H9 (cell line): ENCODE measurements at regions not wholly inside any gene's neighbourhood (a gene's known extent, or its start where the extent isn't known, plus 50 kb on each side); places are given as distances from the start of the nearest gene placed in this dataset.

Experiments used
- DNase-seq: peaks from one replicate; pipeline ENCODE4 v3.0.0-alpha.2; 2017
- H2AFZ ChIP-seq: one replicate; pipeline ENCODE4 v1.6.1; 2013; ENCODE audit warnings: mild to moderate bottlenecking, low read length, control low read depth, moderate library complexity
- H2AK5ac ChIP-seq: 2 replicates; pipeline ENCODE4 v1.6.1; 2013; ENCODE audit warnings: low read length, control low read depth, mixed read lengths; ENCODE audit not compliant: insufficient read length
- H2BK120ac ChIP-seq: one replicate; pipeline ENCODE4 v1.6.1; 2013; ENCODE audit warnings: low read depth, mild to moderate bottlenecking, low read length, control low read depth, inconsistent platforms; ENCODE audit not compliant: poor library complexity, severe bottlenecking
- H2BK12ac ChIP-seq: 2 replicates; pipeline ENCODE4 v1.6.1; 2013; ENCODE audit warnings: low read length, control low read depth, mixed read lengths, low read depth; ENCODE audit not compliant: insufficient read length
- H2BK15ac ChIP-seq: 2 replicates; pipeline ENCODE4 v1.6.1; 2013; ENCODE audit warnings: low read depth, low read length, control low read depth
- H2BK20ac ChIP-seq: one replicate; pipeline ENCODE4 v1.6.1; 2013; ENCODE audit warnings: low read depth, mild to moderate bottlenecking, low read length, control low read depth, inconsistent platforms; ENCODE audit not compliant: poor library complexity, severe bottlenecking
- H2BK5ac ChIP-seq: 2 replicates; pipeline ENCODE4 v1.6.1; 2013; ENCODE audit warnings: low read length, control low read depth, mixed read lengths; ENCODE audit not compliant: insufficient read length
- H3K14ac ChIP-seq: 2 replicates; pipeline ENCODE4 v1.6.1; 2013; ENCODE audit warnings: low read length, control low read depth; ENCODE audit not compliant: insufficient read depth
- H3K18ac ChIP-seq: 2 replicates; pipeline ENCODE4 v1.6.1; 2013; ENCODE audit warnings: low read depth, mild to moderate bottlenecking, mixed read lengths, low read length, control low read depth; ENCODE audit not compliant: insufficient read length
- H3K23ac ChIP-seq: 2 replicates; pipeline ENCODE4 v1.6.1; 2013; ENCODE audit warnings: low read length, control low read depth, mixed read lengths, low read depth; ENCODE audit not compliant: insufficient read length
- H3K23me2 ChIP-seq: 2 replicates; pipeline ENCODE4 v1.6.1; 2013; ENCODE audit warnings: low read depth, mild to moderate bottlenecking, mixed read lengths, low read length, control low read depth; ENCODE audit not compliant: insufficient read length, poor library complexity, severe bottlenecking
- H3K27ac ChIP-seq: 2 replicates; pipeline ENCODE4 v1.5.1; 2013; ENCODE audit warnings: low read length, control low read depth, mixed read lengths, low read depth; ENCODE audit not compliant: insufficient read length
- H3K27me3 ChIP-seq: 2 replicates; pipeline ENCODE4 v1.6.1; 2013; ENCODE audit warnings: low read length, control low read depth, inconsistent platforms; ENCODE audit not compliant: insufficient read depth
- H3K4ac ChIP-seq: 2 replicates; pipeline ENCODE4 v1.6.1; 2013; ENCODE audit warnings: low read depth, mild to moderate bottlenecking, control low read depth, inconsistent platforms, low read length, moderate library complexity
- H3K4me1 ChIP-seq: 2 replicates; pipeline ENCODE4 v1.6.1; 2013; ENCODE audit warnings: low read length, control low read depth, inconsistent platforms; ENCODE audit not compliant: insufficient read depth
- H3K4me2 ChIP-seq: 2 replicates; pipeline ENCODE4 v1.6.1; 2013; ENCODE audit warnings: low read length, control low read depth, mixed read lengths; ENCODE audit not compliant: insufficient read length, insufficient read depth
- H3K56ac ChIP-seq: 2 replicates; pipeline ENCODE4 v1.6.1; 2013; ENCODE audit warnings: low read depth, mild to moderate bottlenecking, mixed read lengths, low read length, control low read depth; ENCODE audit not compliant: insufficient read length
- H3K79me1 ChIP-seq: 2 replicates; pipeline ENCODE4 v1.6.1; 2013; ENCODE audit warnings: low read depth, mild to moderate bottlenecking, moderate library complexity, low read length, control low read depth, inconsistent platforms; ENCODE audit not compliant: insufficient read depth, poor library complexity, severe bottlenecking
- H3K79me2 ChIP-seq: 2 replicates; pipeline ENCODE4 v1.6.1; 2013; ENCODE audit warnings: low read length, control low read depth, inconsistent platforms; ENCODE audit not compliant: insufficient read depth
- H3K9ac ChIP-seq: 2 replicates; pipeline ENCODE4 v1.6.1; 2013; ENCODE audit warnings: low read length, control low read depth, mixed read lengths; ENCODE audit not compliant: insufficient read length; ENCODE audit errors: extremely low read depth
- H3K9me3 ChIP-seq: one replicate; pipeline ENCODE4 v1.6.1; 2013; ENCODE audit warnings: low read depth, low read length, inconsistent platforms; ENCODE audit not compliant: control insufficient read depth
- H3T11ph ChIP-seq: one replicate; pipeline ENCODE4 v1.6.1; 2013; ENCODE audit warnings: mild to moderate bottlenecking, low read length, control low read depth, inconsistent platforms
- H4K20me1 ChIP-seq: one replicate; pipeline ENCODE4 v1.6.1; 2013; ENCODE audit not compliant: control insufficient read depth, insufficient read length, insufficient read depth
- H4K5ac ChIP-seq: 2 replicates; pipeline ENCODE4 v1.6.1; 2013; ENCODE audit warnings: low read depth, mild to moderate bottlenecking, mixed read lengths, low read length, control low read depth; ENCODE audit not compliant: insufficient read length
- H4K8ac ChIP-seq: replicated peaks from 2 replicates; pipeline ENCODE4 v1.6.1; 2013; ENCODE audit warnings: low read length, control low read depth, mixed read lengths, low read depth; ENCODE audit not compliant: insufficient read length
- H4K91ac ChIP-seq: 2 replicates; pipeline ENCODE4 v1.6.1; 2013; ENCODE audit warnings: low read depth, mild to moderate bottlenecking, moderate library complexity, mixed read lengths, low read length, control low read depth; ENCODE audit not compliant: insufficient read length
- H3K27ac Mint-ChIP-seq, 3 experiments: 2 replicates in 2 of 3; 3 replicates in 1 of 3; pipeline ENCODE4 v1.8.0; 2020 to 2021; ENCODE audit warnings: mixed read lengths in 3 of 3, mild to moderate bottlenecking in 1 of 3, moderate library complexity in 1 of 3
- H3K27me3 Mint-ChIP-seq: 2 replicates; pipeline ENCODE4 v1.8.0; 2021; ENCODE audit warnings: low read depth, mild to moderate bottlenecking, moderate library complexity, mixed read lengths
- H3K36me3 Mint-ChIP-seq, 3 experiments: 2 replicates in 2 of 3; 3 replicates in 1 of 3; pipeline ENCODE4 v1.8.0; 2020 to 2021; ENCODE audit warnings: low read depth in 3 of 3, mixed read lengths in 3 of 3; ENCODE audit not compliant: insufficient read depth in 1 of 3
- H3K4me1 Mint-ChIP-seq, 2 experiments: 2 replicates each; pipeline ENCODE4 v1.8.0; 2020; ENCODE audit warnings: mixed read lengths in 2 of 2
- H3K4me3 Mint-ChIP-seq, 2 experiments: 2 replicates in 1 of 2; 3 replicates in 1 of 2; pipeline ENCODE4 v1.8.0; 2020 to 2021; ENCODE audit warnings: mild to moderate bottlenecking in 2 of 2, mixed read lengths in 2 of 2, moderate library complexity in 1 of 2
- H3K9me3 Mint-ChIP-seq, 2 experiments: 2 replicates in 1 of 2; 3 replicates in 1 of 2; pipeline ENCODE4 v1.8.0; 2020; ENCODE audit warnings: mild to moderate bottlenecking in 2 of 2, mixed read lengths in 2 of 2, moderate library complexity in 1 of 2
- CTCF ChIP-seq: fragments of 200-600 bp; sonication (generic); conservative IDR thresholded peaks from 3 replicates; pipeline ENCODE4 v1.8.0; 2021; ENCODE audit warnings: antibody characterized with exemption, mild to moderate bottlenecking
- WGBS: extraction: QIAGEN DNeasy Blood & Tissue Kit; methylation state at CpG from one replicate; pipeline ENCODE4 v1.1.7; 2013; ENCODE audit warnings: missing lambda C conversion rate, low lambda C conversion rate, mixed read lengths; ENCODE audit not compliant: insufficient read length; ENCODE audit errors: extremely low coverage; 5-methylcytosine and 5-hydroxymethylcytosine counted together

GRCh38 chr15:88725305-88726210 lies 77.7 kb upstream of the ACAN start:
- H4K91ac ChIP-seq = no peak overlapping the region
- no peak overlapping the region for H4K8ac ChIP-seq
- TF ChIP-seq CTCF = no peak
- no peak overlapping the region for H2BK15ac ChIP-seq
- H3K56ac ChIP-seq = no peak overlapping the region
- H3T11ph ChIP-seq = no peak overlapping the region
- H2BK5ac ChIP-seq = no peak overlapping the region
- no peak overlapping the region for H3K23ac ChIP-seq
- no peak overlapping the region for H2BK120ac ChIP-seq
- no peaks in the 10 kb centered on the region; the same call in 1 of the 2 replicates for H3K4me1 ChIP-seq
- H3K9ac ChIP-seq = no peak overlapping the region
- H3K9me3 ChIP-seq = no peaks in the 10 kb centered on the region
- no peaks in the 10 kb centered on the region for H3K23me2 ChIP-seq
- H3K79me1 ChIP-seq = no peaks in the 10 kb centered on the region
- no peak overlapping the region for H2AK5ac ChIP-seq
- no peak overlapping the region for H2BK20ac ChIP-seq
- H3K4me1 Mint-ChIP-seq = no peaks in the 10 kb centered on the region
- H4K5ac ChIP-seq = no peak overlapping the region
- no CpG with 5 or more reads among the region's 6 CpGs for WGBS
- H3K27ac Mint-ChIP-seq = no peak overlapping the region; a peak in 1 of 7 replicates
- H4K20me1 ChIP-seq = no peaks in the 10 kb centered on the region
- DNase-seq = no peak
- no peak overlapping the region for H3K14ac ChIP-seq
- H3K4me2 ChIP-seq = no peak overlapping the region
- H3K36me3 Mint-ChIP-seq = no peaks in the 10 kb centered on the region
- H3K4me3 Mint-ChIP-seq = no peak overlapping the region
- no peak overlapping the region for H2AFZ ChIP-seq
- no peak overlapping the region for H3K27ac ChIP-seq
- H3K18ac ChIP-seq = no peak overlapping the region
- H3K27me3 Mint-ChIP-seq = peaks cover 17% of the 10 kb centered on the region
- H3K27me3 ChIP-seq = no peaks in the 10 kb centered on the region
- H3K4ac ChIP-seq = no peak overlapping the region
- H2BK12ac ChIP-seq = no peak overlapping the region
- no peaks in the 10 kb centered on the region for H3K79me2 ChIP-seq
- 0 out of 5 replicates have a peak, but pooled peaks cover 0 to 2% of the 10 kb centered on the region in 2 experiments for H3K9me3 Mint-ChIP-seq
